ENCODE measurements at regions not wholly inside any gene's neighbourhood (a gene's known extent, or its start where the extent isn't known, plus 50 kb on each side); places are given as distances from the start of the nearest gene placed in this dataset.
"Not testable (repeated sequence)": the region's sequence is repeated elsewhere in the genome, so short reads cannot be mapped to it uniquely, and the experiment has no call there.

DNA sequence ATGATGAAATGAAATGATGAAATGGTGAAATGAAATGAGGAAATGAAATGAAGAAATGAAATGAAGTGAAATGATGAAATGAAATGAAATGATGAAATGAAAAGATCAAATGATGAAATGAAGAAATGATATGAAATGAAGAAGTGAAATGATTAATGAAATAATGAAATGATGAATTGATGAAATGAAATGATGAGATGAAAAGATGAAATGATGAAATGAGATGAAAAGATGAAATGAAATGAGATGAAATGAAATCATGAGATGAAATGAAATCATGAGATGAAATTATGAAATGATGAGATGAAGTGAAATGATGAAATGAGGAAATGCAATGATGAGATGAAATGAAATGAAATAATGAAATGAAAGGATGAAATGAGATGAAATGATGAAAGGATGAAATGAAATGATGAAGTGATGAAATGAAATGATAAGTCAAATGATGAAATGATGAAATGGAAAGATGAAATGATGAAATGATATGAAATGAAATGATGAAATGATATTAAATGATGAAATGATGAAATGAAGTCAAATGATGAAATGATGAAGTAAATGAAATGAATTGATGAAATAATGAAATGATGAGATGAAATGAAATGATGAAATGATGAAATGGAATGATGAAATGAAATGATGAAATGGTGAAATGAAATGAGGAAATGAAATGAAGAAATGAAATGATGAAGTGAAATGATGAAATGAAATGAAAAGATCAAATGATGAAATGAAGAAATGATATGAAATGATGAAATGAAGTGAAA, 220.9 kb upstream of the VKORC1L1 start:
- TF ChIP-seq, protein P1, sequence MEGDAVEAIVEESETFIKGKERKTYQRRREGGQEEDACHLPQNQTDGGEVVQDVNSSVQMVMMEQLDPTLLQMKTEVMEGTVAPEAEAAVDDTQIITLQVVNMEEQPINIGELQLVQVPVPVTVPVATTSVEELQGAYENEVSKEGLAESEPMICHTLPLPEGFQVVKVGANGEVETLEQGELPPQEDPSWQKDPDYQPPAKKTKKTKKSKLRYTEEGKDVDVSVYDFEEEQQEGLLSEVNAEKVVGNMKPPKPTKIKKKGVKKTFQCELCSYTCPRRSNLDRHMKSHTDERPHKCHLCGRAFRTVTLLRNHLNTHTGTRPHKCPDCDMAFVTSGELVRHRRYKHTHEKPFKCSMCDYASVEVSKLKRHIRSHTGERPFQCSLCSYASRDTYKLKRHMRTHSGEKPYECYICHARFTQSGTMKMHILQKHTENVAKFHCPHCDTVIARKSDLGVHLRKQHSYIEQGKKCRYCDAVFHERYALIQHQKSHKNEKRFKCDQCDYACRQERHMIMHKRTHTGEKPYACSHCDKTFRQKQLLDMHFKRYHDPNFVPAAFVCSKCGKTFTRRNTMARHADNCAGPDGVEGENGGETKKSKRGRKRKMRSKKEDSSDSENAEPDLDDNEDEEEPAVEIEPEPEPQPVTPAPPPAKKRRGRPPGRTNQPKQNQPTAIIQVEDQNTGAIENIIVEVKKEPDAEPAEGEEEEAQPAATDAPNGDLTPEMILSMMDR (conservative IDR thresholded peaks at IDR 0.05) = not testable (repeated sequence)
- TF ChIP-seq EZH2 (IDR thresholded peaks at IDR 0.05; ENCODE audit: low read depth) = not testable (repeated sequence)

Measured in PC-9 (cell line).